Heart left ventricle (tissue), 13 donors: ENCODE measurements at regions not wholly inside any gene's neighbourhood (a gene's known extent, or its start where the extent isn't known, plus 50 kb on each side); places are given as distances from the start of the nearest gene placed in this dataset.

Source experiments
- POLR2A ChIP-seq, 2 donors: fragments of 450-650 bp; IDR thresholded peaks; one replicate each; pipeline ENCODE4 v1.6.1; 2017; ENCODE audit warnings: antibody characterized with exemption in 2 of 2, mild to moderate bottlenecking in 2 of 2, moderate library complexity in 2 of 2
- TF ChIP-seq, protein P1 (sequence below), 12 donors: fragments of 200-600 bp; sonication (generic) in 4 of 12; IDR thresholded peaks; one replicate each; pipeline versions ENCODE4 v1.5.0 to v1.8.0; 2018 to 2022; ENCODE audit warnings: antibody characterized with exemption in 12 of 12, mild to moderate bottlenecking in 5 of 12
- donor health status: ischemic (EF 13 %, LVEDD 7.1; RV severe dilation, severe dysfunction).
- donor health status: DM: no; HTN: yes; CAD: no.
- donor health status: DM: no; HTN: no; CAD: no.
- donor health status: ischemic (EF 25% LVEDD 6.9; RV normal size, moderate dysfunction).
- donor health status: ischemic (EF 25% LVEDD 5.7; RV mildly dilated, moderate dysfunction).
- donor health status: ischemic (EF 35%, LVEDD 5.7; RV mildly dilated, moderate dysfunction).
- donor health status: nonischemic (EF 11% LVEDD 7.7; RV severe dilation, severe dysfunction).
- donor health status: DM: yes; HTN: yes; CAD: no.
- donor health status: PGD.
- donor health status: ischemic (EF 29% LVEDD 5.4; RV normal size, mild dysfunction).
- donor health status: nonischemic (EF 23%, LVEDD 6.1; RV moderate dilation, normal function).

DNA sequence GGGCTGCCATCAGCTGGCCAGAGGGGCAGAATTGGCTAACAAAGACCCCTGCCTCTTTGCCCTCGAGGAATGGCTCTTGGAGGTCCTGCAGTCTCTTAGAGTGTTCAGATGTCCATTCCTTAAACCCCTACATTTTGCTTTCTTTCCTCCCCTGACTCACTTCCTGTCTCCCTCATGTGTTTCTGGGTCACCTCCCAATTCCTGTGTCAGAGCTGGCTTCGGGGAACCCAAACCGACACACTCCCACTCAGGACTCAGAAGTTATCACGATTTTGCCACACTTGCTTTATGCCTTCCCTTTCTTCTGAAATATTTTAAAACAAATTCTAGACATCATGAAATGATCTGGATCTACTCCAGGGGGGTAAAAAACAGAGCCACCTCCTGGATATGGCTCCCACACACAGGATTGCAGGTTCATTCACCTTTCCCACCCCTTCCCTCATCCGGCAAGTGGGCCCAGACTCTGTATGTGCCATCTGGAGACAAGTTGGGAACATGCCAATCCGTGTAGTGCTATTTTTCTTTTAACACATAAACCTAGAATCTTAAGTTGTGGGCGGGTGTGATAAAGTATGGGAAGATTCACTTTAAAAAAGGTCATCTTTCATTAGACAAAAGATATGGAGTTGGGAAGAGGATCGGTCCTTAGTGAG is 145.7 kb downstream of the NXNL2 start:
- no peak for TF ChIP-seq POLR2A (IDR thresholded peaks at IDR 0.05)
- TF ChIP-seq, protein P1, sequence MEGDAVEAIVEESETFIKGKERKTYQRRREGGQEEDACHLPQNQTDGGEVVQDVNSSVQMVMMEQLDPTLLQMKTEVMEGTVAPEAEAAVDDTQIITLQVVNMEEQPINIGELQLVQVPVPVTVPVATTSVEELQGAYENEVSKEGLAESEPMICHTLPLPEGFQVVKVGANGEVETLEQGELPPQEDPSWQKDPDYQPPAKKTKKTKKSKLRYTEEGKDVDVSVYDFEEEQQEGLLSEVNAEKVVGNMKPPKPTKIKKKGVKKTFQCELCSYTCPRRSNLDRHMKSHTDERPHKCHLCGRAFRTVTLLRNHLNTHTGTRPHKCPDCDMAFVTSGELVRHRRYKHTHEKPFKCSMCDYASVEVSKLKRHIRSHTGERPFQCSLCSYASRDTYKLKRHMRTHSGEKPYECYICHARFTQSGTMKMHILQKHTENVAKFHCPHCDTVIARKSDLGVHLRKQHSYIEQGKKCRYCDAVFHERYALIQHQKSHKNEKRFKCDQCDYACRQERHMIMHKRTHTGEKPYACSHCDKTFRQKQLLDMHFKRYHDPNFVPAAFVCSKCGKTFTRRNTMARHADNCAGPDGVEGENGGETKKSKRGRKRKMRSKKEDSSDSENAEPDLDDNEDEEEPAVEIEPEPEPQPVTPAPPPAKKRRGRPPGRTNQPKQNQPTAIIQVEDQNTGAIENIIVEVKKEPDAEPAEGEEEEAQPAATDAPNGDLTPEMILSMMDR (IDR thresholded peaks at IDR 0.05): no peak
